Tibial nerve (tissue), 4 donors: ENCODE measurements at regions not wholly inside any gene's neighbourhood (a gene's known extent, or its start where the extent isn't known, plus 50 kb on each side); places are given as distances from the start of the nearest gene placed in this dataset.

Experiments
- DNase-seq, 2 donors: peaks; one replicate each; pipeline ENCODE4 v3.0.0-alpha.2; 2019; ENCODE audit warnings: low spot score in 2 of 2
- H3K27ac ChIP-seq, 4 donors: fragments of 200-600 bp; sonication (generic) in 3 of 4; one replicate each; pipeline ENCODE4 v1.5.1; 2017 to 2019; ENCODE audit warnings: mild to moderate bottlenecking in 1 of 4
- H3K27me3 ChIP-seq, 2 donors: fragments of 200-600 bp; sonication (generic) in 1 of 2; one replicate each; pipeline versions ENCODE4 v1.5.1 to v1.6.0; 2017 to 2019
- H3K36me3 ChIP-seq, 3 donors: fragments of 200-600 bp; sonication (generic); one replicate each; pipeline ENCODE4 v1.5.1; 2018 to 2019
- H3K4me1 ChIP-seq, 4 donors: fragments of 200-600 bp; sonication (generic) in 3 of 4; one replicate each; pipeline ENCODE4 v1.5.1; 2017 to 2019
- H3K4me3 ChIP-seq, 4 donors: fragments of 200-600 bp; sonication (generic) in 3 of 4; one replicate each; pipeline ENCODE4 v1.5.1; 2017 to 2019; ENCODE audit warnings: mild to moderate bottlenecking in 1 of 4, moderate library complexity in 1 of 4
- H3K9me3 ChIP-seq, 4 donors: fragments of 200-600 bp; sonication (generic) in 3 of 4; one replicate each; pipeline ENCODE4 v1.5.1; 2017 to 2019
- CTCF ChIP-seq, 5 experiments: fragments of 200-600 bp in 3 of 5; fragments of 450-650 bp in 2 of 5; sonication (generic) in 3 of 5; IDR thresholded peaks; one replicate each; pipeline ENCODE4 v1.5.1; 2016 to 2019; ENCODE audit warnings: antibody characterized with exemption in 5 of 5, mild to moderate bottlenecking in 3 of 5, moderate library complexity in 2 of 5
- EP300 ChIP-seq, 2 donors: sonication (generic); formaldehyde crosslinking; IDR thresholded peaks; one replicate each; pipeline ENCODE4 v1.6.1; 2017; ENCODE audit warnings: antibody characterized with exemption in 2 of 2, mild to moderate bottlenecking in 1 of 2
- POLR2A ChIP-seq, 2 donors: fragments of 450-650 bp; IDR thresholded peaks; one replicate each; pipeline ENCODE4 v1.6.1; 2017; ENCODE audit warnings: antibody characterized with exemption in 2 of 2, mild to moderate bottlenecking in 2 of 2, moderate library complexity in 2 of 2
- whole genome bisulfite sequencing, 2 donors: methylation state at CpG; one replicate each; pipeline ENCODE4 v1.1.5; 2018; 5-methylcytosine and 5-hydroxymethylcytosine counted together

- Histone ChIP-seq H3K4me1 (peaks cover 0 to 62% (median 26%) of the 10 kb centered on the region in 4 donors), H3K4me3 (no peak overlapping the region), H3K36me3 (no peaks in the 10 kb centered on the region), H3K9me3 (no peaks in the 10 kb centered on the region), H3K27ac (peak overlapping the region in 2 of 4 donors; percentile 70 to 87), H3K27me3 (no peaks in the 10 kb centered on the region)
- TF ChIP-seq POLR2A (IDR thresholded peaks at IDR 0.05) = no peak
- no peak for TF ChIP-seq EP300 (IDR thresholded peaks at IDR 0.05)
- TF ChIP-seq CTCF (IDR thresholded peaks at IDR 0.05) = no peak
- DNase-seq = no peak
- 61 to 66% methylated on average over 5 of the region's 5 CpGs for WGBS, 2 donors
Observed at GRCh38 chr13:50677258-50677657, 166.2 kb downstream of the DLEU7 start.

DNA sequence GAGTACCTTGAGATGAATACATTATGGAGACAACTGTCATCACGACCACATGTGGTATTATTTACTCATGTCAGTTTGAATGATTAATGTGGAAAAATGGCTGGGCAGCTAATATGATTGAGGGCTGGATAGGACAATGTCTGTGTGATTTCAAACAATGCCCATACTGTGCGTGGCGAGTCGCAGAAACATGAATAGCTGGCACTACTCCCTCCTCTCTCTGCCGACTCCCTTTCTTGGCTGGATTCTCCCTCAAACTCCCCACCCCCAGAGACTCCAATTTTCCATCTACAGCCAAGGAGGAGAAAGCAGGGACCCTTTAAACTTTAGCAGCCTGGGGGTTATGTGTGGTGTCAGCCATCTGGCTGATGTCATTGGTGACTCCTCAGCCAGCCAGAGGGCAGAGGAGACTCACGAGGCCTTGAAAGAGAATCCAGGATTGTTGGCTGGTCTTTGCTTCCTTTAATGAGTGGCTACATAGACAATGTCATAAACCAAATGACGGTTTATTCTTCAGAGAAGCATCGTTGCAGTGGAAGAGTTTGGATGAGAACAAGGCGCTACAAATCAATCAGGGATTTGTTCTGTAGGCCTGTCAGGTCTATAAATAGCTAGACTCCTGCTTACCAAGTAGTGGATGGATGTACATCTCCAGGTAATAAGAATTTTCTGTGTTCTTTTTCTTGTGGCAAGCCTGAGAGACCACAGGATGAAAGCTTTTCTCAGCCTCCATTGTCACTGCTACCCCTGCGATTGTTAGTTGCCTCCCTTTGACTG lies 165.6 kb downstream of the DLEU7 start:
- no peaks in the 10 kb centered on the region for H3K9me3 ChIP-seq
- 44 to 51% methylated on average over 10 of the region's 10 CpGs for WGBS, 2 donors
- peak overlapping the region in 1 of 4 donors; percentile 8 for H3K4me3 ChIP-seq
- no peaks in the 10 kb centered on the region for H3K36me3 ChIP-seq
- no peaks in the 10 kb centered on the region for H3K27me3 ChIP-seq
- H3K4me1 ChIP-seq = peaks cover 0 to 60% (median 22%) of the 10 kb centered on the region in 4 donors
- H3K27ac ChIP-seq = peak overlapping the region; percentile 29 to 90 (median 80)
- TF ChIP-seq EP300 (IDR thresholded peaks at IDR 0.05) = peak in 1 of 2 donors; percentile 77
- TF ChIP-seq POLR2A (IDR thresholded peaks at IDR 0.05) = no peak
- DNase-seq = no peak

GRCh38 chr13:50678464-50679162 lies 164.9 kb downstream of the DLEU7 start:
- no peak for DNase-seq
- Histone ChIP-seq H3K36me3 (no peaks in the 10 kb centered on the region), H3K4me1 (peaks cover 0 to 67% (median 25%) of the 10 kb centered on the region in 4 donors), H3K9me3 (no peaks in the 10 kb centered on the region), H3K27ac (peak overlapping the region; percentile 29 to 90 (median 80)), H3K27me3 (no peaks in the 10 kb centered on the region), H3K4me3 (peak overlapping the region in 1 of 4 donors; percentile 8)
- peak in 1 of 2 donors; percentile 29 for TF ChIP-seq EP300 (IDR thresholded peaks at IDR 0.05)
- TF ChIP-seq CTCF (IDR thresholded peaks at IDR 0.05) = no peak
- 52 to 56% methylated on average over 6 of the region's 6 CpGs for WGBS, 2 donors

DNA sequence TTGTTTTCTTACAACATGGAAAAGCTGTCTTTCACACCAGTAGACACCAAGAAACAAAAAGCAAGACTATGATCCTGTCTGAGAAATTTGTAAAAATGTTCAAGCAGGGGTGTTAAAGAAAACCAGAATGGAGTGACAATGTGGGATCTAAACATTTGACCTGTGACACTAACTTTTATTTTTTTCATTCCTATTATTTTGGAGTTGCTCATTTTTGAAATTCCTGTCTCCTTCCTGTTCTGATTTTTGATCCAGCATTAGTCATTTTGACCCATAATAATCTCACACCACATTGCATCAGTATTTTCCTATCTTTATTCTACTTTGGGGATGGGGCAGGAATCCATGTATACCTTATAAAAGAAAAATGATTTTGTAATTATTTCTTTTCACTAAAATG lies 164.2 kb downstream of the DLEU7 start:
- TF ChIP-seq EP300 (IDR thresholded peaks at IDR 0.05) (no peak), CTCF (IDR thresholded peaks at IDR 0.05) (no peak), POLR2A (IDR thresholded peaks at IDR 0.05) (no peak)
- no peaks in the 10 kb centered on the region for H3K27me3 ChIP-seq
- H3K4me1 ChIP-seq = peaks cover 0 to 74% (median 29%) of the 10 kb centered on the region in 4 donors
- H3K36me3 ChIP-seq = no peaks in the 10 kb centered on the region
- no peak overlapping the region for H3K4me3 ChIP-seq
- no peaks in the 10 kb centered on the region for H3K9me3 ChIP-seq
- DNase-seq = no peak
- H3K27ac ChIP-seq = peak overlapping the region in 3 of 4 donors; percentile 74 to 90 (median 87)

- no peaks in the 10 kb centered on the region for H3K27me3 ChIP-seq
- TF ChIP-seq EP300 (IDR thresholded peaks at IDR 0.05) = no peak
- no peak for TF ChIP-seq CTCF (IDR thresholded peaks at IDR 0.05)
- TF ChIP-seq POLR2A (IDR thresholded peaks at IDR 0.05) = no peak
- H3K27ac ChIP-seq = peak overlapping the region; percentile 21 to 90 (median 56)
- H3K9me3 ChIP-seq = no peaks in the 10 kb centered on the region
- H3K4me3 ChIP-seq = no peak overlapping the region
- no peak for DNase-seq
- H3K36me3 ChIP-seq = no peaks in the 10 kb centered on the region
- peaks cover 0 to 87% (median 38%) of the 10 kb centered on the region in 4 donors for H3K4me1 ChIP-seq
Observed at GRCh38 chr13:50682002-50682401, 161.5 kb downstream of the DLEU7 start.
